GM21723 (cell line): ENCODE measurements at regions not wholly inside any gene's neighbourhood (a gene's known extent, or its start where the extent isn't known, plus 50 kb on each side); places are given as distances from the start of the nearest gene placed in this dataset.
"Not testable (repeated sequence)": the region's sequence is repeated elsewhere in the genome, so short reads cannot be mapped to it uniquely, and the experiment has no call there.

ENCODE experiments used
- ATAC-seq: cut with Tn5 transposase; IDR thresholded peaks from one replicate; pipeline ENCODE4 v1.9.1; 2021; ENCODE audit warnings: mild to moderate bottlenecking, moderate library complexity; ENCODE audit not compliant: unreplicated experiment

- no peak for ATAC-seq
Observed at GRCh38 chr20:48217190-48217589, 431.9 kb upstream of the SULF2 start.

DNA sequence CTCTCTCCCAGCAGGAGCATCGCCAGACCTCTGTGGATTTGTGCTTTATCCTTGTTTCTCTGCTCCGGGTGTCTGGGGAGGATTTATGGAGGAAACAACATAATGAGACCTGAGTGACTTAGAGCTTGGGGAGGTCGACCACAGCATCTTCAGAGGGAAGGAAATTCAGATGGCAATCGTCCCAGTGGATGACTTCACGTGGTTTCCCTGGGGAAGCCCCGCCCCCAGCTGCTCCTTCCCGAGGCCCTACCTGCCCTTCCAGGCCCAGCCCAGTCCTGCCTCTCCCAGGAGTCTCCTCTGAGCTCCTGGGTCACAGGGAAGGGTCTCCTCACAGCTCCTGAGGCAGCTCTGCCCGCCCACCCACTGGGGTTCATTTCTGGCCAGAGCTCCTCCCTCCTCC is 430.3 kb upstream of the SULF2 start:
- ATAC-seq, result no peak

DNA sequence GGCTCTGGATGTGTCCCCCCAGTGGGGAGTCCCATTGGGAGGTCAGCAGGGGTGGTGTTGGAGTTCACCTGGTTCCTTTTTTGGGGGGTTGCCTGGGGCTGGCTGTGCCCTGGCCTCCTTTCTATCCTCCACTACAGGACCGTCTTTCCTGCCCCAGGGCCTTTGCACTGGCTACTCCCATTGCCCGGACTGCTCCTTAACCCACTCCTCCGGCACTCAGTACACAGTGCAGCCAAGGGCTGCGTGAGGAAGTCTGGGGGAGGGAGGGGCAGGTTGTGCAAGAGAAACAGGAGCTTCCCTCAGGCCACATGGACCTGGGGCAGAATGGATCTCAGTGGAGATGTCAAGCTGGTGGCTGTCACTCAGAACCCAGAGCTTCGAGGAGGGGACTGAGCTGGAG is 429.3 kb upstream of the SULF2 start:
- no peak for ATAC-seq

DNA sequence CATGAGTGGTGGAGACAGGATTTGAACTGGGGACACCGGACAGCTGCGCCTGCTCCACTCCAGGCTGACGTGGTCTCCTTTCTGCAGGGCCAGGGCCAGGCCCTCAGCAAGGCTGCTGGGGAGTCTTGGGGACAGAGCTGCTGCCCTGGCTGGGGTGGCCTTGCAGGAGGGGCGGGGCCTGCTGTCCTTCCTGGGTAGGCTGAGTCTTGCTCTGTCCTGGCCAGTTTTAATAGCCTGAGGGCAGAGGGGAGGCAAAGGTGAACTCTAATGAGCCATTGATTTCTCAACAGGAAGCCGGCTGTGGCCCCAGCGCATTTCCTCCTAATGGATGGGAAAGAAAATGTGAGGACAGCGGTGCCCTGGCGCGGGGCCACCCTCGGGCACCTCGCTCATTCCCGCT is 428.4 kb upstream of the SULF2 start:
- not testable (repeated sequence) for ATAC-seq

DNA sequence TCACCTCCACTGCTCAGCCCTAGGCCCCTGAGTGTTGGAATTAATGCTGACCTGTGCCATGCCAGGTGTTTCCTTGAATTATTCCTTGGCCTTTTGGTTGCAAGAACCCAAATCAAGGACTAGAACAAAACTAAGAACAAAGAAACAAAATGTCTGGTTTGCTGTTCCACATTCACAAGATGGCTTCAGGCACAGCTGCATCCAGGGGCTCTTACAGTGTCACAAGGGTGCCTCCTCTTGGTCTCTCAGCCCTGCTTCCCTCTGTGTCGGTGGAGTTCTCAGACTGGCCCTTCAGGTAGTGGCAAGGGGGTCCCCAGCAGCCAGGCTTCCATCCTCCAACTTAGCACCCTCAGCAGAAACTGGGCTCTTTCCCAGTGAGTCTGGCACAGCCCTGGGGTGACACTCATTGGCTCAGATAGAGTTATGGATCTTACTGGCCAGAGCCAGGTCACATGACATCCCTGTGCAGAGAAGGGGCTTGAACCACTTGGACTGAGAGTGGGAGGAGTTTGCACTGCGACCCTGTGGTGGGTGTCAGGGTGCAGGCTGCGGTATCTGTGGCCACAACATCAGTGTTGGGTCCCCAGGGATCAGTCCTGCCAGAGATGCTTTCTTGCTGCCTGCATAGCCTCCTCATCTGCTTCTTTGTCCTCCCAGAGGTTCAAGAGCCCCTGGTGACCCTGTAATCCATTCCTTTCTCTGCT is 427.7 kb upstream of the SULF2 start:
- ATAC-seq, result no peak

DNA sequence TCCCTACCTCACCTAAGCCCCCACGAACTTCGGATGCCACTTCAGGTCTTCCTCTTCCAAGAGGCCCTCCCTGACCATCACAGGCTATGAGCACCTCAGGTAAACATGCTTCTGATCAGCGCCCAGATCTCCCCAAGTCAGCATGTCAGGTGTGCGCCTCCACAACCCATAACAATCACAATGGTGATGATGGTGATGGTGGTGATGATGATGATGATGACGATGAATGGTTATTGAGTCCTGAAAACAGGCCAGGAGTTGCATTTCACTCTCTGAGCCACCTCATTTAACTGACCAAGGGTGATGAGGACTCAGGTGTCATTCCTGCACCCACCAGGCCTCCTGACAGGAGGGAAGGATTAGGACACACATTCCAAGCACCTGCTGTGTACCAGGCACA is 426.6 kb upstream of the SULF2 start:
- no peak for ATAC-seq

- ATAC-seq, result no peak
Observed at GRCh38 chr20:48211238-48211637, 426.0 kb upstream of the SULF2 start.

GRCh38 chr20:48210111-48211027 is 425.1 kb upstream of the SULF2 start:
- no peak for ATAC-seq

DNA sequence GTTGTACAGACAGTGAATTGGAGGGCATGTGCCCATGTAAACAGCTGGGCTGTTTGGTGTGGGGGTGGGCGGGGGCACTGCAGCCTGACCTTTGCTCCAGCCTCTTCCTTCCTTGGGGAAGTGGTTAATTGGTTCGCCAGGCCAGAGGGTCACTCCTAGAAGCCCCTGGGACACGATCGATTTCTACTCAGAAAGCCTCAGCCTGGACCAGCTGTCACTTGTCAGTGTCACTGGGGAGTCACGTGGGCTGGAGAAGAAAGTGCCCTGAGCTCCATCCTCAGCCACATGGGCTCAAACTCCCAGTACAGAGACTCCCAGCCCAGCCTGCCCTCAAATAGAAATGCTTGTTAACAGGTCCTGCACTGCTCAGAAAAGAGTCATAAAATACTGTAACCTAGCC is 423.8 kb upstream of the SULF2 start:
- no peak for ATAC-seq

- ATAC-seq, result no peak
Observed at GRCh38 chr20:48208176-48208575, 422.9 kb upstream of the SULF2 start.

- no peak for ATAC-seq
Observed at GRCh38 chr20:48207505-48207904, 422.2 kb upstream of the SULF2 start.

DNA sequence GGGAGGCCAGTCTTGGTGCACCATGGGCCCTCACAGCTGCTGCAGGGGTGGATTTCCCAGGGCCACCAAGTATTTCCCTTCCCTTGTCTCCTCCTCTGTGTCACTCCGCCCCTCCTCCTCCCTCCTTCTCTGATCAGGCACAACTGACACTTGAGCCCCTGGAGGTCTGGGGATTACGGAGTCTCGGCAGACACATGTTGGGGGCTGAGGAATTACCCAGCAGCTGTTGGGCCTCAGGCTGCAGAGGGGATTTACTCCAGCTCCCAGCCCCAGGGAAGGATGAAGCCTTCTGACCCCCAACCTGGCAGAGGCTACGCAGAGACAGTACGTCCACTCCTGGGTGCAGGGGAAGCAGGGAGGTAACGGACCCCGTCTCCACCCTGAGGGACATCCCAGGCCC is 420.5 kb upstream of the SULF2 start:
- no peak for ATAC-seq

DNA sequence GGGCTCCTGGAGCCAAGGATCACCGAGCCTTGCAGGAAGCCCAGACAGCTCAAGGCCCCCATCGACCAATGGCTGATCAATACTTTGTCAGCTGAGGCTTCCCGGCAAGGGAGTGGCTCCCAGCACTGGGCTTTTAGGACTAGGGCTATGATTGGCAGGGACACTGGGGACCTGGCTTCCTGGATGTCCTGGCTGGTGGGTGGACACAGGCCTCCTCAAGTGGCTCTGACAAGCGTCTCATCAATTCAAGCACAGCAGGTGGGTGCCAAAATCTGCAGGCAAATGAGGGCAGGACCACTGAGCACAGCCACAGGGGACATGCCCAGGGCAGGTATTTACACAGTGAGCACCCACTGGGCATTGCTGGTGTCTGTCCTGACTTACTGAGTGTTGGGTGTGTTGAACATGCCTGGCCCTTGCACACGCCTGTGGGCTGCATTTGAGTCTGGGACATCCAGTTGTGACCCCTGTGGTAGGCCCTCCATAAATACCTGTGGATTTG is 420.1 kb upstream of the SULF2 start:
- ATAC-seq, result no peak

GRCh38 chr20:48204499-48204898 is 419.2 kb upstream of the SULF2 start:
- no peak for ATAC-seq

GRCh38 chr20:48203252-48203651 is 418.0 kb upstream of the SULF2 start:
- ATAC-seq, result no peak

GRCh38 chr20:48202334-48203113 is 417.2 kb upstream of the SULF2 start:
- no peak for ATAC-seq

DNA sequence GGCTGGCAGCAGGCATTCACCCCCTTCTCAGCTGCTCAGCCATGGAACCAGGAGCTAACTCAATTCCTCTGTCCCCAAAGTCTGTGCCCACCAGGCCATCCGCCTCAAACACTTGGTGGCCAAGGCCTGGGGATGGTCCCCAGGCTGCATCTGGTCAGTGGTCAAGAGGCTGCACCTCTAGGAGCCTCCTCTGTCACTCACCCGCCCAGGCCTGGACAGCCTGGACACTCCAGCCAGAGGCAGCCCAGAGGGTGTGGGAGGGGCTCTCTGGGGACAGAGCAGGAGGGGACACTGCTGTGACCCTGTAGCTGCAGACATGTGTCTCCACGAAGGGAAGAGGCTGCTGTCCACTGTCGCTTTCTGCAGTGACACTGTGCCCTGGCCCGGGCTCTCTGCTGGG is 416.6 kb upstream of the SULF2 start:
- ATAC-seq, result no peak

DNA sequence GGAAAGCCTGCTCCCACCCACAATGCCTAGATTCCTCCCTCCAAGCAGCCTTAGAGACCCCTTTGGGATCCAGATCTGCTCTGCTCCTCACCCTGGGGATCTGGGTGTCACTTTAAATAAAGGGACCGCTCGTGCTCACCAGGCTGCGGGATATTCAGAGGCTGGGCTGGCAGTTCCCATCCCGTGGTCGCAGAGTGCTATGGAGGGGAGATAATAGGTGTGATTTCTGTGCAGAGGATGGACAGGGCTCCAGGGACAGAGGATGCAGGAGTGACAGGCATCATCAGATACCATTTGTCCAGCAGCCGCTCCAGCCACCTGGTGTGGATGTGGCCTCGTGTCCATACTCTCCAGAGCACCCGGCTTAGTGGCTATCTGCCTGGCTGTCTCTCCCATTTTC is 415.9 kb upstream of the SULF2 start:
- ATAC-seq, result no peak

DNA sequence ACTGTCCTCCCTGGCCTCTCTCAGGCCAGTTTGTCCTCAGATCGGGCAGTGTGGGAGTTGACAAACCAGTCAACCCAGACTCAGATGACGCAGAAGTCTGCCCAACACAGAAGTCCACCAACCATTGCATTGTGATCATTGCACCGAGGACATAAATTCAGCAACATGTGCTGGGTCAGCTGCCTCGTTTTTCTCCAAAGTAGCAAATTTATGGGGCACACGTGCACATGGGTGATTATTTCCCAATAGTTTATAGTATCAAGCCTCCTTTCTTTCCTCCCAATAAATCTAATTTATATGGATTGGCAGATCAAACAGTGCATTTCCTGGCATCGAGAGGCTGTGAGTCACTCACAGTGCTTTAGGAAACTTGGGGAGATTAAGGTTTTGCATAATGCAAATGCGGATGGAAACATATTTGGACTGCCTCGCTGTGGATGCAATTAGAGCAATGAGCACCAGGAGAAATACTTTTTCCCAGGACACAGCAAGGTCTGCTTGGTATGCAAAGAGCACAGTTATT is 413.7 kb upstream of the SULF2 start:
- ATAC-seq, result no peak

DNA sequence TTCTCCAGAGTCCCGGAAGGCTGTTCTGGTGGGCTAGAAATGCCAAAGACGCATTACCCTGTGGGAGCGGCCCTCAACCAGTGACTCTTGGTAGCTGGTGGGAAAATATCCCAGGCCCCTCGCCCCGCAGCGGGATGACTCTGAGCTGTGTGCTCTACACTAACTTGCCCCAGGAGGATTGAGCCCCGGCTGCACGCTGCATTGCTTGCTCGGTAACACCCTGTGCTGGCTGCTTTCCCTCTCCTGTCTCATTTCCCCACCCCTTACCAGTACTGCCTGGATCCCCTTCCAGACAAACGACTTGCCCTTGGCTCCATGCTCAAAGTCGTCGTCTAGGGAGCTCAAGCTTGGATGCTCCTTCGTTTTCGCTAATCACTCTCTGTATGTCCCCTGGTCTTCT is 411.8 kb upstream of the SULF2 start:
- no peak for ATAC-seq

- ATAC-seq, result no peak
Observed at GRCh38 chr20:48196486-48196885, 411.2 kb upstream of the SULF2 start.
